Adrenal gland (tissue), 5 donors: ENCODE measurements at regions not wholly inside any gene's neighbourhood (a gene's known extent, or its start where the extent isn't known, plus 50 kb on each side); places are given as distances from the start of the nearest gene placed in this dataset.

Experiments used
- POLR2A ChIP-seq, 2 donors: fragments of 450-650 bp; IDR thresholded peaks; one replicate each; pipeline ENCODE4 v1.6.1; 2017; ENCODE audit warnings: antibody characterized with exemption in 2 of 2, mild to moderate bottlenecking in 2 of 2, moderate library complexity in 1 of 2
- TF ChIP-seq, protein P1 (sequence below), 6 experiments: fragments of 450-650 bp in 4 of 6; fragments of 200-600 bp in 2 of 6; sonication (generic) in 1 of 6; IDR thresholded peaks; 1 replicate in 5 of 6; 2 replicates in 1 of 6; pipeline versions ENCODE4 v1.5.1 to v1.8.0; 2016 to 2021; ENCODE audit warnings: antibody characterized with exemption in 6 of 6, mild to moderate bottlenecking in 2 of 6, moderate library complexity in 1 of 6
- donor health status: DM: no; HTN: no; CAD: no.

DNA sequence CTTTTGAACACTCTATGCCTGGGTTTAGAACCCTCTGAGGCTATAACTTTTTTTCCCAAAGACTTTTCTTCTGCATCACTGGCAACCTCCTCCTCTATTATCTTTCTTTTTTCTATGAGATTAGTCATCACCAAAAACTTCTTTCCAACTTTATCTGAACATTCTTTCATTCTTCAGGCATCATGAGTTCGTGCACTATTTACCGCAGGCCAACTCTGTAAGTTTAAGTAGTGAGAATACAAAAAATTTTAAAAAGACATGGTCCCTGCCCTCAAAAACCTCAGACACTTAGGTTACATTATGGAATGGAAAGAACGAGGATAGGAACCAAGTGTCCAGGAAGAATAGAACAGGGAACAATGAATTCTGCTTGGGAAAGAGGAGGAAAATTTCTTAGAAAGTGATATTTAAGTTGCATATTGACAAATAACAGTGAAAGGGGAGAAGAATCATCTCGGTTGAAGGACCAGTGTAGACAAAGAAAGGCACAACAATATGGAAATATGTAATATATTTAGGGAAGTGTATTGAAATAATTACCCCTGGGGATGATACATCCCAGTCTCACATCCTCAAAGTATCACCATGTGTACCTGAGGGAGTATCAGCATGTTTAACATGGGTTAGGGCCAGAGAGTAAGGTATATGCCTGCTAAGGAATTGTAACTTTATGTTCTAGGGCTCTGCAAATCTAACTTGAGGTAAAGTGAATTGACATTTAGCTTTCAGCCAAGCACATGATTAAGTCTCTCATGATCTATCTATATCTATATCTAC lies 196.5 kb upstream of the NREP start:
- TF ChIP-seq, protein P1, sequence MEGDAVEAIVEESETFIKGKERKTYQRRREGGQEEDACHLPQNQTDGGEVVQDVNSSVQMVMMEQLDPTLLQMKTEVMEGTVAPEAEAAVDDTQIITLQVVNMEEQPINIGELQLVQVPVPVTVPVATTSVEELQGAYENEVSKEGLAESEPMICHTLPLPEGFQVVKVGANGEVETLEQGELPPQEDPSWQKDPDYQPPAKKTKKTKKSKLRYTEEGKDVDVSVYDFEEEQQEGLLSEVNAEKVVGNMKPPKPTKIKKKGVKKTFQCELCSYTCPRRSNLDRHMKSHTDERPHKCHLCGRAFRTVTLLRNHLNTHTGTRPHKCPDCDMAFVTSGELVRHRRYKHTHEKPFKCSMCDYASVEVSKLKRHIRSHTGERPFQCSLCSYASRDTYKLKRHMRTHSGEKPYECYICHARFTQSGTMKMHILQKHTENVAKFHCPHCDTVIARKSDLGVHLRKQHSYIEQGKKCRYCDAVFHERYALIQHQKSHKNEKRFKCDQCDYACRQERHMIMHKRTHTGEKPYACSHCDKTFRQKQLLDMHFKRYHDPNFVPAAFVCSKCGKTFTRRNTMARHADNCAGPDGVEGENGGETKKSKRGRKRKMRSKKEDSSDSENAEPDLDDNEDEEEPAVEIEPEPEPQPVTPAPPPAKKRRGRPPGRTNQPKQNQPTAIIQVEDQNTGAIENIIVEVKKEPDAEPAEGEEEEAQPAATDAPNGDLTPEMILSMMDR (IDR thresholded peaks at IDR 0.05), result no peak
- TF ChIP-seq POLR2A (IDR thresholded peaks at IDR 0.05), result no peak
